SK-N-SH (cell line): ENCODE measurements at regions not wholly inside any gene's neighbourhood (a gene's known extent, or its start where the extent isn't known, plus 50 kb on each side); places are given as distances from the start of the nearest gene placed in this dataset.

Experiments used
- CTCF ChIA-PET: fragments of 300-600, 350-600 bp; formaldehyde crosslinking; extraction: SDS; loops from one replicate; lab custom pipeline; 2021; lab: Yijun Ruan, JAX
- POLR2A ChIA-PET: fragments of 350-600 bp; sonication (Branson Sonifier 250); formaldehyde crosslinking; extraction: SDS; loops from one replicate; lab custom pipeline; 2020; ENCODE audit warnings: antibody characterized with exemption, inconsistent platforms; lab: Yijun Ruan, JAX
- DNase-seq: peaks from one replicate; pipeline ENCODE4 v3.0.0; 2012
- H2AFZ ChIP-seq: fragments of 200-600 bp; sonication (generic); 2 replicates; pipeline ENCODE4 v1.8.1; 2016; ENCODE audit warnings: antibody characterized with exemption, mild to moderate bottlenecking, low read depth
- H3F3A ChIP-seq: fragments of 200-600 bp; sonication (generic); replicated peaks from 2 replicates; pipeline ENCODE3; 2016; ENCODE audit warnings: antibody characterized with exemption, mild to moderate bottlenecking; ENCODE audit not compliant: insufficient read depth
- H3K27ac ChIP-seq, 2 experiments: fragments of 200-500 bp in 1 of 2; fragments of 200-600 bp in 1 of 2; sonication (Bioruptor generic) in 1 of 2; sonication (generic), shearing (Covaris generic) in 1 of 2; 2 replicates each; pipeline versions ENCODE4 v1.5.1 to v1.6.1; 2014 to 2016; ENCODE audit warnings: low read depth in 2 of 2, inconsistent platforms in 1 of 2, low read length in 1 of 2, mild to moderate bottlenecking in 1 of 2, mixed read lengths in 1 of 2
- H3K27me3 ChIP-seq: fragments of 200-600 bp; sonication (generic), shearing (Covaris generic); 2 replicates; pipeline ENCODE4 v1.6.1; 2016; ENCODE audit warnings: mixed run types; ENCODE audit not compliant: insufficient read depth
- H3K36me3 ChIP-seq, 2 experiments: fragments of 200-500 bp in 1 of 2; fragments of 200-600 bp in 1 of 2; sonication (Bioruptor generic) in 1 of 2; sonication (generic) in 1 of 2; replicated peaks in 1 of 2; 2 replicates each; pipeline versions ENCODE3 to v1.5.1; 2014 to 2016; ENCODE audit warnings: low read length in 1 of 2, mild to moderate bottlenecking in 1 of 2; ENCODE audit not compliant: insufficient read depth in 2 of 2, control insufficient read depth in 1 of 2
- H3K4me1 ChIP-seq, 2 experiments: fragments of 200-500 bp in 1 of 2; fragments of 200-600 bp in 1 of 2; sonication (Bioruptor generic) in 1 of 2; sonication (generic), shearing (Covaris generic) in 1 of 2; 2 replicates each; pipeline versions ENCODE4 v1.5.1 to v1.6.1; 2014 to 2016; ENCODE audit warnings: low read depth in 1 of 2, low read length in 1 of 2, mixed run types in 1 of 2; ENCODE audit not compliant: insufficient read depth in 2 of 2, control insufficient read depth in 1 of 2
- H3K4me2 ChIP-seq: fragments of 200-600 bp; sonication (generic), shearing (Covaris generic); 2 replicates; pipeline ENCODE4 v1.6.1; 2017; ENCODE audit warnings: mixed run types
- H3K4me3 ChIP-seq, 2 experiments: fragments of 200-500 bp in 1 of 2; fragments of 200-600 bp in 1 of 2; sonication (Bioruptor generic) in 1 of 2; sonication (generic), shearing (Covaris generic) in 1 of 2; 2 replicates each; pipeline versions ENCODE4 v1.5.1 to v1.8.1; 2014 to 2016; ENCODE audit warnings: low read depth in 2 of 2, inconsistent platforms in 1 of 2, low read length in 1 of 2, mild to moderate bottlenecking in 1 of 2, mixed read lengths in 1 of 2, moderate library complexity in 1 of 2
- H3K79me2 ChIP-seq: fragments of 200-600 bp; sonication (generic); 2 replicates; pipeline ENCODE4 v1.8.1; 2017; ENCODE audit warnings: mild to moderate bottlenecking; ENCODE audit not compliant: insufficient read depth
- H3K9ac ChIP-seq: fragments of 200-600 bp; sonication (generic); 2 replicates; pipeline ENCODE4 v1.6.1; 2017; ENCODE audit warnings: mixed run types
- H3K9me2 ChIP-seq: fragments of 200-600 bp; sonication (generic); 2 replicates; pipeline ENCODE4 v1.6.1; 2017; ENCODE audit warnings: mixed run types
- H3K9me3 ChIP-seq: fragments of 200-600 bp; sonication (generic); 2 replicates; pipeline ENCODE4 v1.6.1; 2017; ENCODE audit warnings: mixed run types, mild to moderate bottlenecking, moderate library complexity
- H4K20me1 ChIP-seq: fragments of 200-600 bp; sonication (generic); 2 replicates; pipeline ENCODE4 v1.6.1; 2017; ENCODE audit warnings: mild to moderate bottlenecking, mixed run types; ENCODE audit not compliant: insufficient read depth
- CHD2 ChIP-seq: fragments of 150-350 bp; IDR thresholded peaks from 2 replicates; pipeline ENCODE4 v1.6.1; 2018; ENCODE audit warnings: low read length; ENCODE audit not compliant: partially characterized antibody
- CTCF ChIP-seq: fragments of 200-600 bp; sonication (generic); IDR thresholded peaks from 2 replicates; pipeline ENCODE4 v1.6.1; 2017; ENCODE audit warnings: antibody characterized with exemption, mild to moderate bottlenecking, moderate library complexity
- ELF1 ChIP-seq: IDR thresholded peaks from 2 replicates; pipeline ENCODE4 v1.4.0; 2012
- EZH2phosphoT487 ChIP-seq: fragments of 200-600 bp; sonication (generic); IDR thresholded peaks from 2 replicates; pipeline ENCODE4 v1.6.1; 2017; ENCODE audit warnings: low read depth, mixed run types, mild to moderate bottlenecking, antibody characterized with exemption, moderate library complexity, borderline replicate concordance
- FOXJ3 ChIP-seq: sonication (generic); formaldehyde crosslinking; IDR thresholded peaks from 2 replicates; pipeline ENCODE4 v1.5.1; 2020; ENCODE audit warnings: mild to moderate bottlenecking, missing genetic modification reagents
- FOXM1 ChIP-seq: IDR thresholded peaks from 2 replicates; pipeline ENCODE4 v1.4.0; 2012; ENCODE audit warnings: low read depth, mild to moderate bottlenecking
- GATA2 ChIP-seq: sonication (generic); formaldehyde crosslinking; IDR thresholded peaks from 2 replicates; pipeline ENCODE4 v1.5.0; 2020; ENCODE audit warnings: mild to moderate bottlenecking, missing genetic modification reagents
- JUND ChIP-seq: IDR thresholded peaks from 2 replicates; pipeline ENCODE4 v1.4.0; 2012
- MAX ChIP-seq: IDR thresholded peaks from 2 replicates; pipeline ENCODE4 v1.4.0; 2012; ENCODE audit warnings: low read depth
- MEF2A ChIP-seq: IDR thresholded peaks from 2 replicates; pipeline ENCODE4 v1.4.0; 2012; ENCODE audit warnings: low read depth, borderline replicate concordance
- NFIC ChIP-seq: IDR thresholded peaks from 2 replicates; pipeline ENCODE4 v1.4.0; 2012; ENCODE audit warnings: borderline replicate concordance
- REST ChIP-seq: IDR thresholded peaks from 2 replicates; pipeline ENCODE4 v1.6.1; 2012; ENCODE audit warnings: mild to moderate bottlenecking, low read depth, low read length, moderate library complexity
- RFX5 ChIP-seq: IDR thresholded peaks from 2 replicates; pipeline ENCODE4 v1.6.1; 2012; ENCODE audit warnings: mild to moderate bottlenecking, improper control_type of control experiment, low read length
- SIN3A ChIP-seq: IDR thresholded peaks from 2 replicates; pipeline ENCODE4 v1.6.1; 2012; ENCODE audit warnings: low read depth, mild to moderate bottlenecking, low read length, moderate library complexity, borderline replicate concordance
- TEAD4 ChIP-seq: IDR thresholded peaks from 2 replicates; pipeline ENCODE4 v1.4.0; 2012; ENCODE audit warnings: mild to moderate bottlenecking, borderline replicate concordance; ENCODE audit not compliant: insufficient read depth
- USF1 ChIP-seq: IDR thresholded peaks from 2 replicates; pipeline ENCODE4 v1.4.0; 2012; ENCODE audit warnings: low read depth, borderline replicate concordance
- WGBS: methylation state at CpG from one replicate; pipeline ENCODE4 v1.1.6; 2017; ENCODE audit warnings: low lambda C conversion rate; 5-methylcytosine and 5-hydroxymethylcytosine counted together
- TF ChIP-seq, protein P1 (sequence below): IDR thresholded peaks from 2 replicates; pipeline ENCODE4 v1.4.0; 2012; ENCODE audit warnings: low read depth, borderline replicate concordance

DNA sequence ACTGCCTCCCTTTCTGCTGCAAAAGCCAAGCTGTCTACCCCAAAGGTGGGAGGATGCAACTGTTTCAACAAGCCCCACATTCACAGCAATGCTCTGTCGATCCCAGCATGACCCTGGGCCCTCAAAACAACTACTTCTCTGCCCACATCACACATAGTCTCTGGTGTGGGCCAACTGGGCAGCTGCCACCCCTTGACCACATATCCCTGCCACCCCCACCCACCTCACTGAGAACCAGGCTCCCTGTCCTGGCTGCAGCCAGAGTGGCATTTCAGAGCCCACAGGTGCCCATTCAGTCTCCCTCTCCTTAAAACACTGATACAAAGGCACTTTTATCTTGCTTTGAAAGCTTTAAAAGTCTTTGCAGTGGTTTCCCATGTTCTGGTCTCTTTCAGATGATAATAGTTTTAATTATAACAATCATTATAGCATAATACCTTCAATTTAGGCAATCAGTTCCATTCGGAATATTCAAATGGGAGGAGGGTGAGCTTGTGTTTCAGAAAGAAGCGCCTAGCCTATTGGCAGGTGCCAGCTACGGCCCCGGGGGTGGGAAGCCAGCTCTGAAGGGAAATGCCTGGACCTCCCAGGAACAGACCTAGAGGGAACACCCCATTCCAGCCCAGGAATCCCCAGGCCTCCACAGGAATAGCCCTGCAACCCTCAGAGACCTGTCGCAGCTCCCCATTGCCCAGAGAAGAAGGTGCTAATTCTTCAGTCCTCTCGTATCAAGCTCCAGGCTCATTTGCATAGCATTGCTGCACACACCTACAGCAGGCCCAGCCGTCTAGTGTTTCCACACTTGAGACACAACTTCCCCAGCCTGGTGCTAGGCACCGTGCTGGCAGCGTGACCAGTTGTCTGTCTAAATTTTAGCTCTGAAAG is 90.8 kb downstream of the C5orf15 start:
- H3K4me2 ChIP-seq, result no peak overlapping the region
- no peaks in the 10 kb centered on the region for H3K9me3 ChIP-seq
- no peak overlapping the region for H3K27ac ChIP-seq
- H3K79me2 ChIP-seq, result no peaks in the 10 kb centered on the region
- H3F3A ChIP-seq, result no peaks in the 10 kb centered on the region
- 64% methylated on average over 7 of the region's 10 CpGs for WGBS
- ChIA-PET CTCF (interaction anchor here (1.2 to 8.3 kb wide), 3 partner anchors 10 to 459 kb away, joined by 3 to 81 read pairs (median 4); no protein-coding TSS in a partner anchor), POLR2A (no interaction called here)
- peaks cover 8 to 11% of the 10 kb centered on the region in 2 experiments; a peak in 2 of 4 replicates for H3K4me1 ChIP-seq
- H3K9ac ChIP-seq, result no peak overlapping the region
- H3K9me2 ChIP-seq, result no peaks in the 10 kb centered on the region
- TF ChIP-seq JUND (no peak), NFIC (no peak), USF1 (no peak), GATA2 (CRISPR knock-in tag) (no peak), RFX5 (no peak)
- H2AFZ ChIP-seq, result no peak overlapping the region
- H3K4me3 ChIP-seq, result no peak overlapping the region
- no peaks in the 10 kb centered on the region for H4K20me1 ChIP-seq
- H3K36me3 ChIP-seq, result no peaks in the 10 kb centered on the region
- H3K27me3 ChIP-seq, result no peaks in the 10 kb centered on the region; the same call in 1 of the 2 replicates
- DNase-seq, result no peak

DNA sequence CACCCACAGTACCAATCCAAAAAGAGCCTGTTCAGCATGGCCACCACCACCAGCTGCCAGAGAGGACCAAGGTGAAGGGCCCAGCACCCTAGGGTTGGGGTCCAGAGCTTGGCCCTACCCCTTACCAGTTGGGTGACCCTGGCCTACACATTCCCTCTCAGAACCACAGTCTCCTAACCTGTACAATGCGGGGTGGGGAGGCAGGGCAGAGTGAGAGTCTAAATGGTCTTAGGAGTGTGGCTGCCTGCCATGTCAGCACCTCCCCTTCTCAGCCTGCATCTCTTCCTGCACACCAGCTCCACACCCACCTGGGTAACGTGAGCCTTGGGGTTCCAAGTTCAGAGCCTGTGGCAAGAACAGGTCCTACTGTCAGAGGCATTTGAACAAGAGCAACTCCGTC is 92.2 kb downstream of the C5orf15 start:
- peaks cover 0 to 5% of the 10 kb centered on the region in 2 experiments; a peak in 2 of 4 replicates for H3K4me1 ChIP-seq
- H2AFZ ChIP-seq, result no peak overlapping the region
- no peaks in the 10 kb centered on the region for H3K9me2 ChIP-seq
- no peak overlapping the region for H3K9ac ChIP-seq
- H3F3A ChIP-seq, result no peaks in the 10 kb centered on the region
- no peaks in the 10 kb centered on the region for H4K20me1 ChIP-seq
- H3K27ac ChIP-seq, result no peak overlapping the region
- no peak overlapping the region for H3K4me3 ChIP-seq
- no peaks in the 10 kb centered on the region; the same call in 1 of the 2 replicates for H3K27me3 ChIP-seq
- DNase-seq, result no peak
- WGBS, result 51% methylated on average over 3 of the region's 3 CpGs
- ChIA-PET CTCF (no interaction called here), POLR2A (no interaction called here)
- no peak overlapping the region for H3K4me2 ChIP-seq
- H3K36me3 ChIP-seq, result no peaks in the 10 kb centered on the region
- no peaks in the 10 kb centered on the region for H3K9me3 ChIP-seq
- H3K79me2 ChIP-seq, result no peaks in the 10 kb centered on the region
- TF ChIP-seq EZH2phosphoT487 (no peak), FOXM1 (no peak), REST (no peak), CTCF (no peak), MEF2A (no peak), TEAD4 (no peak), SIN3A (no peak), MAX (no peak), FOXJ3 (no peak), CHD2 (no peak), USF1 (no peak), ELF1 (no peak)
- TF ChIP-seq, protein P1, sequence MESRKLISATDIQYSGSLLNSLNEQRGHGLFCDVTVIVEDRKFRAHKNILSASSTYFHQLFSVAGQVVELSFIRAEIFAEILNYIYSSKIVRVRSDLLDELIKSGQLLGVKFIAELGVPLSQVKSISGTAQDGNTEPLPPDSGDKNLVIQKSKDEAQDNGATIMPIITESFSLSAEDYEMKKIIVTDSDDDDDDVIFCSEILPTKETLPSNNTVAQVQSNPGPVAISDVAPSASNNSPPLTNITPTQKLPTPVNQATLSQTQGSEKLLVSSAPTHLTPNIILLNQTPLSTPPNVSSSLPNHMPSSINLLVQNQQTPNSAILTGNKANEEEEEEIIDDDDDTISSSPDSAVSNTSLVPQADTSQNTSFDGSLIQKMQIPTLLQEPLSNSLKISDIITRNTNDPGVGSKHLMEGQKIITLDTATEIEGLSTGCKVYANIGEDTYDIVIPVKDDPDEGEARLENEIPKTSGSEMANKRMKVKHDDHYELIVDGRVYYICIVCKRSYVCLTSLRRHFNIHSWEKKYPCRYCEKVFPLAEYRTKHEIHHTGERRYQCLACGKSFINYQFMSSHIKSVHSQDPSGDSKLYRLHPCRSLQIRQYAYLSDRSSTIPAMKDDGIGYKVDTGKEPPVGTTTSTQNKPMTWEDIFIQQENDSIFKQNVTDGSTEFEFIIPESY, result no peak
